ENCODE measurements at regions not wholly inside any gene's neighbourhood (a gene's known extent, or its start where the extent isn't known, plus 50 kb on each side); places are given as distances from the start of the nearest gene placed in this dataset.

- Histone ChIP-seq H3K9me2 (ENCODE audit: insufficient read depth, low read length) (no peaks in the 10 kb centered on the region), H3K9me3 (ENCODE audit: low read length) (no peaks in the 10 kb centered on the region), H3K4me2 (ENCODE audit: low read length) (no peak overlapping the region), H3K79me2 (replicated peaks; ENCODE audit: insufficient read depth, low read length) (no peaks in the 10 kb centered on the region), H3K27ac (ENCODE audit: low read length) (no peak overlapping the region), H3K36me3 (ENCODE audit: insufficient read depth, low read length) (no peaks in the 10 kb centered on the region), H3K4me3 (ENCODE audit: low read length) (no peak overlapping the region), H2AFZ (ENCODE audit: low read depth, low read length) (no peak overlapping the region), H4K20me1 (ENCODE audit: insufficient read depth) (no peaks in the 10 kb centered on the region), H3K27me3 (ENCODE audit: insufficient read depth, low read depth, low read length) (no peaks in the 10 kb centered on the region), H3F3A (ENCODE audit: insufficient read depth, low read length, poor library complexity, severe bottlenecking) (no peaks in the 10 kb centered on the region), H3K9ac (ENCODE audit: low read length) (no peak overlapping the region)
- TF ChIP-seq MXI1 (conservative IDR thresholded peaks at IDR 0.05; ENCODE audit: poor library complexity, severe bottlenecking) (no peak), CTCF (IDR thresholded peaks at IDR 0.05; ENCODE audit: poor library complexity, severe bottlenecking) (no peak), EP300 (conservative IDR thresholded peaks at IDR 0.05; ENCODE audit: poor library complexity, severe bottlenecking) (no peak), EZH2 (IDR thresholded peaks at IDR 0.05; ENCODE audit: borderline replicate concordance, insufficient read depth, low read length, poor library complexity, severe bottlenecking) (no peak), TAF1 (IDR thresholded peaks at IDR 0.05; ENCODE audit: low read depth) (no peak), SMC3 (conservative IDR thresholded peaks at IDR 0.05; ENCODE audit: poor library complexity) (no peak), POLR2AphosphoS5 (IDR thresholded peaks at IDR 0.05) (no peak), REST (IDR thresholded peaks at IDR 0.05; ENCODE audit: borderline replicate concordance) (no peak), RAD21 (conservative IDR thresholded peaks at IDR 0.05) (no peak)
Measured at GRCh38 chr1:29970747-29971325, 734.5 kb downstream of the PTPRU start.

DNA sequence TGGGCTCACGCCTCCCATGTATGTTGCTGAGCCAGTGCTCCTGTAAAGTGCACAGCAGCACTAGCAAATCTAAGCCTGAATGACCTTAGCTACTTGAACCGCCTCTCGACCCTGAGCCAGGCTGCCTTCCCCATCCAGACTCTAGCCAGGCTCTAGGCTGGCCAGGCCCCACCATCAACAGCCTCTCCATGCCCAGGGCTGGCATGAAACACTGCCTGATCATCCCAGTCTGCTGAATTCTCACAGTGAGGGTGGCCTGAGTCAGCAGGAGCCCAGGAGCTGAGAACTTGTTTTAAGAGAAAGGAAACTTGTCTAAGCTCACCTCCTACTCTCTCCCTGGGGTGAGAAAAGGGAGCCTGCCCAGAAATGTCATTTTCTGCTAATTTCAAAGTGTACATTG is 733.3 kb downstream of the PTPRU start:
- no peaks in the 10 kb centered on the region for H3K79me2 ChIP-seq (replicated peaks; ENCODE audit: insufficient read depth, low read length)
- no peak overlapping the region for H3K27ac ChIP-seq (ENCODE audit: low read length)
- no peaks in the 10 kb centered on the region for H3K9me3 ChIP-seq (ENCODE audit: low read length)
- H3F3A ChIP-seq (ENCODE audit: insufficient read depth, low read length, poor library complexity, severe bottlenecking) = no peaks in the 10 kb centered on the region
- no peaks in the 10 kb centered on the region for H3K27me3 ChIP-seq (ENCODE audit: insufficient read depth, low read depth, low read length)
- TF ChIP-seq EZH2 (IDR thresholded peaks at IDR 0.05; ENCODE audit: borderline replicate concordance, insufficient read depth, low read length, poor library complexity, severe bottlenecking) (no peak), CTCF (IDR thresholded peaks at IDR 0.05; ENCODE audit: poor library complexity, severe bottlenecking) (no peak), REST (IDR thresholded peaks at IDR 0.05; ENCODE audit: borderline replicate concordance) (no peak), POLR2AphosphoS5 (IDR thresholded peaks at IDR 0.05) (no peak), TAF1 (IDR thresholded peaks at IDR 0.05; ENCODE audit: low read depth) (no peak), MXI1 (conservative IDR thresholded peaks at IDR 0.05; ENCODE audit: poor library complexity, severe bottlenecking) (no peak), EP300 (conservative IDR thresholded peaks at IDR 0.05; ENCODE audit: poor library complexity, severe bottlenecking) (no peak), RAD21 (conservative IDR thresholded peaks at IDR 0.05) (no peak), SMC3 (conservative IDR thresholded peaks at IDR 0.05; ENCODE audit: poor library complexity) (no peak)
- no peaks in the 10 kb centered on the region for H3K9me2 ChIP-seq (ENCODE audit: insufficient read depth, low read length)
- H4K20me1 ChIP-seq (ENCODE audit: insufficient read depth) = no peaks in the 10 kb centered on the region
- H3K4me3 ChIP-seq (ENCODE audit: low read length) = no peak overlapping the region
- H3K36me3 ChIP-seq (ENCODE audit: insufficient read depth, low read length) = no peaks in the 10 kb centered on the region
- H3K4me2 ChIP-seq (ENCODE audit: low read length) = no peak overlapping the region
- no peak overlapping the region for H3K9ac ChIP-seq (ENCODE audit: low read length)
- no peak overlapping the region for H2AFZ ChIP-seq (ENCODE audit: low read depth, low read length)

All from neural cell (in vitro differentiated cells).